Mucosa of descending colon (tissue), 3 donors: ENCODE measurements at regions not wholly inside any gene's neighbourhood (a gene's known extent, or its start where the extent isn't known, plus 50 kb on each side); places are given as distances from the start of the nearest gene placed in this dataset.

Experiments
- ATAC-seq: fragments of 200-7000 bp; cut with Tn5 transposase; one replicate; pipeline ENCODE4 v1.9.1; 2020; ENCODE audit warnings: mild to moderate bottlenecking, moderate library complexity
- DNase-seq, 3 donors: peaks; one replicate each; pipeline ENCODE4 v3.0.0-alpha.2; 2020
- H3K36me3 ChIP-seq: fragments of 200-600 bp; one replicate; pipeline ENCODE4 v1.8.0; 2021; ENCODE audit warnings: low read depth, mild to moderate bottlenecking
- H3K4me1 ChIP-seq: fragments of 200-600 bp; one replicate; pipeline ENCODE4 v1.8.0; 2021; ENCODE audit warnings: low read depth, mild to moderate bottlenecking
- H3K4me3 ChIP-seq: fragments of 200-600 bp; one replicate; pipeline ENCODE4 v1.8.0; 2021; ENCODE audit warnings: mild to moderate bottlenecking
- H3K9me3 ChIP-seq: fragments of 200-600 bp; one replicate; pipeline ENCODE4 v1.8.0; 2021; ENCODE audit warnings: mild to moderate bottlenecking
- CTCF ChIP-seq: fragments of 200-600 bp; IDR thresholded peaks from one replicate; pipeline ENCODE4 v1.8.0; 2022; ENCODE audit warnings: antibody characterized with exemption, mild to moderate bottlenecking
- intact Hi-C, 2 donors: fragments of 100-400 bp; cut with DNase I in 1 of 2; cut with micrococcal nuclease in 1 of 2; formaldehyde crosslinking; loops; one replicate each; pipeline versions ENCODE4 v1.11.0 to v1.11.1; 2022; cut with DNase I, micrococcal nuclease
- donor health status: DM: no; HTN: no; CAD: no; lungs with moderate emphysema.
- donor health status: DM: no; HTN: no; CAD: no.
- donor health status: DM: no; HTN: yes; CAD: no.

DNA sequence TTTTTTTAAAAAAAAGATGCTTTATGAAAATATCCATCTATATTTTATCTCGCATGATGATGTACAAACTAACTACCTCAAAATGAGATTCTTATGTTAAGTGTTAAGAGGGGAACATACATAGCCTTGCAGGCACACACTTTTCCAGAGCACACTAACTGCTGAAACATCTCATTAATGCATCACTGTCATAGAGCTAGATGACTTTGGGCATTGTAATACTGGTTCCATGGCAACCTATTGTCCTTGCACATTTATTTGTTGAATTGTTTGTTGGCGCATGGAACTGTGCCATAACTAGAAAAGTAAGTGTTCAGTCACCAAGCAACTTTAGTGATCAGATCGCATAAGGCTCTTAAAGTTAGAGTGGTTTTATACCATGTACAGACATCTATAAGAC, 348.3 kb downstream of the GALC start:
- ATAC-seq, result no peak
- no peak for DNase-seq
- Histone ChIP-seq H3K4me1 (no peaks in the 10 kb centered on the region), H3K9me3 (peaks cover 15% of the 10 kb centered on the region), H3K4me3 (no peak overlapping the region), H3K36me3 (no peaks in the 10 kb centered on the region)
- no peak for TF ChIP-seq CTCF
- intact Hi-C loops, result no loop called here

DNA sequence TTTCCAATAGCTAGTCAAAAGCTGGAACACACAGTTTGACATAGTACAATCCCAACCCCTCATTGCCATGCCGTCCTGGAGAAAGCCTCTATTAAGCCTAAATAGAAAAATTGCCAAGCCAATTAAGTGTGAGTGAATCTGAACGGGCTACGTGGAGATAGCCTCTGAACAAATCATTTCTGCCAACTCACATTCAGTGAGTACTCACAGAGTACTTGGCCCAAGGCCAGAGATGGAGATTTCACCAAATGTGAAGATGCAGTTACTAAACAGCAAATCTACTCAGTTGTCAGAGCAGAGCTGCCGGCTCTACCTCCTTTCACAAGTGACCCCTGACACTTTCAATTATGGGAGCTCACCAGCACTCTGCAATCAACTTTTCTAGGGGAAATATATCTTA, 350.0 kb downstream of the GALC start:
- no peaks in the 10 kb centered on the region for H3K36me3 ChIP-seq
- ATAC-seq, result no peak
- no peaks in the 10 kb centered on the region for H3K4me1 ChIP-seq
- intact Hi-C loops, result no loop called here
- peak in 1 of 3 donors; percentile 7 for DNase-seq
- TF ChIP-seq CTCF, result no peak
- no peak overlapping the region for H3K4me3 ChIP-seq
- peaks cover 13% of the 10 kb centered on the region for H3K9me3 ChIP-seq

GRCh38 chr14:87640553-87640952, 352.4 kb downstream of the GALC start:
- DNase-seq (no peak), ATAC-seq (no peak)
- peaks cover 17% of the 10 kb centered on the region for H3K9me3 ChIP-seq
- no peak for TF ChIP-seq CTCF
- intact Hi-C loops, result no loop called here
- H3K4me3 ChIP-seq, result no peak overlapping the region
- H3K4me1 ChIP-seq, result no peaks in the 10 kb centered on the region
- H3K36me3 ChIP-seq, result no peaks in the 10 kb centered on the region

DNA sequence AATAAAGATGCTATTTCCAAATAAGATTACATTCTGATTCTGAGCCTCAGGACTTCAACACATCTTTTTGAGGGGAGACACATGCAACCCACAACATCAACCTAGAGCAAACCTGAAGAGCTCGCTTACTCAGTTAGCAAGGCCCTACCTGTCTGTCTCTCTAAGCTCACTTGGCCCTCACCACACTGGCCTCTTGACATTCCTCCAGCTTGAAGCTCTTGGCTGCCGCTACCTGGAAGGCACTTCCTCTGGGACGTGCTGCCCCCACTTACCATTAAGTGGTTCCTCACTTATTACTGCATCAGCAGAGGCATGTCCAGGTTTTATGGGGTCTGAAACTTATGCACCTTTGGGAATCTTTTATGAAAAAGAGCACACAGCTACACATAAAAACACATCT, 354.8 kb downstream of the GALC start:
- TF ChIP-seq CTCF, result no peak
- no peak for DNase-seq
- intact Hi-C loops, result no loop called here
- H3K4me3 ChIP-seq, result no peak overlapping the region
- no peaks in the 10 kb centered on the region for H3K36me3 ChIP-seq
- ATAC-seq, result no peak
- H3K9me3 ChIP-seq, result peaks cover 17% of the 10 kb centered on the region
- H3K4me1 ChIP-seq, result no peaks in the 10 kb centered on the region

GRCh38 chr14:87635442-87635841, 357.5 kb downstream of the GALC start:
- no peak for TF ChIP-seq CTCF
- H3K4me3 ChIP-seq, result no peak overlapping the region
- intact Hi-C loops, result no loop called here
- H3K36me3 ChIP-seq, result no peaks in the 10 kb centered on the region
- peaks cover 23% of the 10 kb centered on the region for H3K9me3 ChIP-seq
- no peaks in the 10 kb centered on the region for H3K4me1 ChIP-seq
- no peak for DNase-seq
- ATAC-seq, result no peak

DNA sequence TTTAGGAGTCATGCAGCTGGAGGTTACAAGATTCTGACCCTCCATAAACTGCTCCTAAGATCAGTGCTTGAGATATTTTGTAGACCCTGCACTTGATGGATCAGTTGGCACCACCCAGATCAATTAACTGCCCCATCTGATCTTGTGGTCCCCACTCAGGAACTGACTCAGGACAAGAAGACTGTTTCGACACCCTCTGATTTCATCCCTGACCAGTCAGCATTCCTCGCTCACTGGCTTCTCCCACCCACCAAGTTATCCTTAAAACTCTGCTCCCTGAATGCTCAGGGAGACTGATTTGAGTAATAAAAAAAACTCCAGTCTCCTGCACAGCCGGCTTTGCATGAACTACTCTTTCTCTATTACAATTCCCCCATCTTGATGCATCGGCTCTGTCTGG, 360.2 kb downstream of the GALC start:
- Histone ChIP-seq H3K9me3 (peaks cover 10% of the 10 kb centered on the region), H3K36me3 (no peaks in the 10 kb centered on the region), H3K4me3 (no peak overlapping the region), H3K4me1 (no peaks in the 10 kb centered on the region)
- ATAC-seq, result no peak
- TF ChIP-seq CTCF, result no peak
- intact Hi-C loops, result no loop called here
- no peak for DNase-seq
